GM18870 (cell line): ENCODE measurements at regions not wholly inside any gene's neighbourhood (a gene's known extent, or its start where the extent isn't known, plus 50 kb on each side); places are given as distances from the start of the nearest gene placed in this dataset.
A peak's percentile ranks its signal among the peaks of the same experiment; 100 is the strongest.

Experiments used
- ATAC-seq: cut with Tn5 transposase; IDR thresholded peaks from one replicate; pipeline ENCODE4 v1.9.1; 2021; ENCODE audit warnings: moderate library complexity; ENCODE audit not compliant: unreplicated experiment

DNA sequence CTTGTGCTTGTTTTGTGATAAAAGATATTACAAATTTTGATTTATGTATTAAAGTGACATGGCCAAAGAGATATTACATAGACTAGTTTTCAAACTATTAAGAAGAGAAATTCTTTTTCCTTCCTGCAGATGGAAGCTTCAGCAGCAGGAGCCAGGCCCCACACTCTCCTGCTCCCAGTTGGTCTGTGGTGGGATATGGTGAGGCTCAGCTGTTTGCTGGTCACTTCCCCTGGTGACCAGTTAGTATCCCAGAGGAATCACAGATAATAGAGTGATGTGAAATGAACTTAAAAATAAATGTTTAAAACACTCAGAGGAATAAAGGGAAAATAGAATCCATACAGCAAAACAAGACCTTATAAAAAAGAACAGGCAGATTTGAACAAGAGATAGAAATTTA lies 154.7 kb downstream of the KTN1 start:
- ATAC-seq, result no peak

DNA sequence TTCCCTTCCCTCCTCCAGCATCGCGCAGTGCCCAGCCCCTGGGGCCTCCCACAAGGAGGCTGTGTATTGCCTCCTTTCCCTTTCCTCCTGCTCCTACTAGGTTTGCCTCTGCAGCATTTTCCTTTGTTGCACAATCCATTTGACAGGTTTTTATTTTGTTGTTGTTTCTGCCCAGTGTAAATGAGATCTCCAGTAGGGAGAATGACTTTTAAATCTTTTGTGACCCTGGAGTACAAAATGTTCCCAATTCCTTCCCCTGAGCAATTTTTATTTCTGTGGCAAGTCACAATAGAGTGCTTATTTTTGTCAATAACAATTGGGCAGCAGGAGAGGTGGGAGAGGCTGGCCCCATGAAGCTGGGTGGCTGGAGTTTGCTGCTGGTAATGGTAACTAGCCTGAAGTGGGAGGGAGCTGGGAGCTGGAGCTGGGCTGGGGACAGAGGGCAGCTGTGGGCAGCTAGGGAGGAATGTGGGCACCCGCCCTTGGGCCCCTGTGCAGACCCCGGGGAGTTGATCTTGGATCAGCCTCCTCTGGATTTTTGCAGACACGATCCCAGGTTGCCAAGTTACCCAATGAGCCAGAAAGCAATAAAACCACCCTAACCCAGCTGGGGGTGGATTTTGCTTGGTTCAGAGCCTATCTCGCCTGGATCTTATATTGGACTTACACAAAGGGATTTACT lies 160.1 kb downstream of the KTN1 start:
- no peak for ATAC-seq

DNA sequence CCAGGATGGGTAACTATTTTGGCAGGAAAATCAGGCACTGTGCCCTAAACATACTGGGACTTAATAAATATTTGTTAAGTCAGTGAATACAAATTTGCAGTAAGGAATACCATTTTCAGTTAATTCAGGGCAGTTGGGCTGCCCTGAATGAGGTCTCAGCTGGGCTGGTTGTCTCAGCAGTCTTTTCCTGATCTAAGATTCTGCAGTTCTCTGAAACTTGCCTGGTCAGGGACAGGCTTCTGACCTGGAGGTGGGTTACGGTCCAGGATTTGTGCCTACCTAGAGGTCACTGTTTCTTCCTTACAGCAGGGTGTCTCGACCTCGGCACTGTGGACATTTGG lies 160.6 kb downstream of the KTN1 start:
- ATAC-seq, result no peak

DNA sequence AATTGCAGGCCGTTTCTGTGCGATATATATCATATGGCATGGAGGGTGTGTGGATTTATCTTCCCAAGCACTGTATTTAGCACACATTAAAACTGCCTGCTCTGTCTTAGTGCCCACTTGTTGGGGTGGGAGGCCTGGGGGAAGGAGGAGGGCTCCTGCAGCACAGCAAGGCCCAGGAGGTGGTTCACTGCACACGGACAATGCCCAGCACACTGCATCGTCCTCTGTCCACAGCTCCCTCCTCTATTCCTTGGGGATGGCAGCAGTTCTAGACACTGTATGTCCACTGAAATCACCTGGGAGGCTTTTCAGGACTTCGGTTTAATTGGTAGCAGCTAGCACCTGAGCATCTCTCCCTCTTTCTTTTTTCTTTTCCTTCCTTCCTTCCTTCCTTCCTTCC lies 161.2 kb downstream of the KTN1 start:
- ATAC-seq, result no peak

DNA sequence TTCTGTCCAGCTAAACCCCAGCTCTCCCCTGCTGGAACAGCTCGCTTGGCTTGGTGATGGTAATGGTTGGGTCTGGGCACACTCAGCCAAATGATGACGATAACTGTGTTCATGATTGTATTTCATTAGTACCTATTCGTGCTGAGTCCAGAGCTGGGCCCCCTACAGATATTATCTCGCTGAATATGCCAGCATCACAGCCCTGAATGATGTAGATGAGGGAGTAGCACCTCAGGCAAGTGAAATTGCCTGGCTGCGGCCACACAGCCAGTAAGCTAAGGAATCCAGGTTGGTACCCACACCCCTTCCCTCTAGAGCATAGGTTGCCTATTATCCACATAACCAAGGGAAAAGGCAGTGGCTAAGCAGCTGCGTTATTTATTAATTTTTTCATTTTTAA lies 163.5 kb downstream of the KTN1 start:
- ATAC-seq, result no peak

DNA sequence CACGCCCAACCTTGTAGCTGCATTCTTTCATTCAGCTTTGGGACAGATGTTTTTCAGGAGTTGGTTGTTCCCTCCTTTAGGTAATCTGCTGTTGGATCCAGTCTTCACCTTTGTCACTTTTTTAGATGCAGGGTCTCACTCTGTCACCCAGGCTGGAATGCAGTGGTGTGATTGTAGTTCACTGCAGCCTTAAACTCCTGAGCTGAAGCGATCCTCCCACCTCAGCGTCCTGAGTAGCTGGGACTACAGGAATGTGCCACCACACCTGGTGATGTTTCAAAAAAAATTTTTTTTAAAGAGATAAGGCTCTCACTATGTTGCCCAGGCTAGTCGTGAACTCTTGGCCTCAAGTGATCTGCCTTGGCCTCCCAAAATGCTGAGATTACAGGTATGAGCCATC lies 164.3 kb downstream of the KTN1 start:
- ATAC-seq, result no peak

DNA sequence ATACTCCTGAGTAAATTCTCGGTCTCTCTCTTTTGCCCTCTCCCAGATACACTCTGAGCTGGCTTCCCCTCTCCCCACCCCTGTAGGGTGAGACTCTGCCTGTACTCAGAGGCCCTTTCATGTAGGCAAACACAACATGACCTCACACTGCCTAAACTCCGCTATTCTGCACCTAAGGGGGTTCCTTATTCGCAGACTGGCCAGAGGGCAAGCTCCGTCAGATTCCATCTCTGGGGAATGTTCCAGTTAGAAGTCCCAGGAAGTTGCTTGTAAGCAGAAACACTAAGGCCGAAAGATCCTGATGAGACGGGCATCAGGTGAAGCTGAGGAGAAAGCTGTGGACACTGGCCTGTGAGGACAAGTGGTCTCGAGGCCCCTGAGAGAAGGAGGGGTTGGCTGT lies 165.9 kb downstream of the KTN1 start:
- ATAC-seq, result no peak

DNA sequence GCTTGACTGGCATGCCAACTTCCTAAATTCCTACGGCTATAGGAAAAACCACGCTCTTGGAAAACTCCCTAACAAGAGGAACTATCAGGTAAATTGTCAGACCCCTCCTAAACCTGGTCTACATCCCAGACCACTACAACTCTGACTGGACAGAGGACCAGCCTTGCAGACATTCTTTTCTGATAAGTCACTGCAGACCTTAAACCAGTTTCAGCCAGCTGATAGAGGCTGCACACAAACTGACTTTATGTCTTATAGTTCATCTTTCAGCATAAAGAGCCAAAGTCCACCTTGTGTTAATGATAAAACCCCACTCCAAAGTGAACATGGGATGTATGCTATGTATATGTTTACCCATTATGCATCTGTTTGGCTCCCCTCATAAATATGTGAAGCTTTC lies 166.6 kb downstream of the KTN1 start:
- ATAC-seq, result no peak

DNA sequence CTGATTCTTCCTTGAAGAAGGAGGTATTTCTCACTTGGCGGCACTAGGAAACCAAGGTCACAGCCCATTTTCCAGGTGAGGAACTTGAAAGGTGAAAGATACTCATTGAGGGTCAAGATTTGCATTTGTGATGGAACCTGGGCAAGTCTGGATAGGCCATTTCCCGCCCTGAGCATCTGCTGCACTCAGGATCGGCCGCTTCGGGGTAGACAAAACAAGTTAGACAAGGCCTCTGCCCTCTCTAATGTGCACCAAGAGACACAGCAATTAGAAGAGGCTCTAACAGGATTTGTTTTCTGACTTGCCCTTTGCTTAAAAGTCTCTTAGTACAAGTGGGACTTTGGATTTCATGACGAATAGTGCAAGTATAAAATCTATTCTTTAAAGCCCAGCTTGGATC lies 167.2 kb downstream of the KTN1 start:
- ATAC-seq, result no peak

DNA sequence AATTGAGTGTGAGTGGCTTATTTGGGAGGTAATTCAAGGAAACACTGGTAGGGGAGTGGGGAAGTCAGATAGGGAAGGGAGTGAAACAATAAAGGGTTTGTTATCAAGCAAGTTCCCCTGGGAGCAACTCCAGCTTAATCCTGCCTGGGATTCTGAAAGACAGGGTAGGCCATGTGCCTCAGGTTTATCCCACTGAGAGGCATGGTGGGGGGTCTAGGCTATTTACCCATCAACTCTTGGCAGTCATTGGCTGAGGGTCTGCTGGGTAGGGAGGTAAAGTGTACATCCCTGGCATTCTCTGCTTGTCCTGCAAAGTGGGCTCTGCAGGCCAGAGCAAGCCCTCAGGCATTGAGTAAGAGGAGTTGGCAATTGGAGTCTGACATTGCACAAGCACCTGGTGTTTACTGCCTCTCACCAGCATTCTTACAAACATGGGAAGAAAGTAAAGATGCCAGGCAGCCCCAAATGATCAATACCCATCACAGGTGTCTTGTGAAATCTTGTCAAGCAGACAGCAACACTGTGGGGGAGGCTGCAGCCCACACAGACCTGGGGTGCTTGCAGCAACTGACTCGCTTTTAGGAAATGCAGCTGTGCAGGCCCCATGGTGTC lies 169.3 kb downstream of the KTN1 start:
- ATAC-seq, result no peak

DNA sequence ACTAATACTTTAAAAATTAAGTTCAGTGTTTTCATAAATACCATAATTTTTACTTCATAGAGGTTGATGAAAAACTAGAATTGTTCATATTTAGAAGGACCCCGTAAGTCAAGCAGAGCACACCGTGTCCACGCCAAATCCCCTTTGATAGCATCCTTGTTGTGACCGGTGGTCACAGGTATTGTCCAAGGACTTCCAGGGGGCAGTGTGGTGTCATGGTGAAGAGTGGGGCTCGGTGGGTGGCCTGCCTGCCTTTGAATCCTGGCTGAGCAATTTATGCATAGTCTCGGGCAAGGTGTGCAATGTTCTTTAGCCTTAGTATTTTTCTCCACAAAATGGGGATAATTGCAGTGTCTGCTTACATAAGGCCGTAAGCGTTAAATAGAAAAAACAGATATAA lies 169.9 kb downstream of the KTN1 start:
- ATAC-seq, result no peak

DNA sequence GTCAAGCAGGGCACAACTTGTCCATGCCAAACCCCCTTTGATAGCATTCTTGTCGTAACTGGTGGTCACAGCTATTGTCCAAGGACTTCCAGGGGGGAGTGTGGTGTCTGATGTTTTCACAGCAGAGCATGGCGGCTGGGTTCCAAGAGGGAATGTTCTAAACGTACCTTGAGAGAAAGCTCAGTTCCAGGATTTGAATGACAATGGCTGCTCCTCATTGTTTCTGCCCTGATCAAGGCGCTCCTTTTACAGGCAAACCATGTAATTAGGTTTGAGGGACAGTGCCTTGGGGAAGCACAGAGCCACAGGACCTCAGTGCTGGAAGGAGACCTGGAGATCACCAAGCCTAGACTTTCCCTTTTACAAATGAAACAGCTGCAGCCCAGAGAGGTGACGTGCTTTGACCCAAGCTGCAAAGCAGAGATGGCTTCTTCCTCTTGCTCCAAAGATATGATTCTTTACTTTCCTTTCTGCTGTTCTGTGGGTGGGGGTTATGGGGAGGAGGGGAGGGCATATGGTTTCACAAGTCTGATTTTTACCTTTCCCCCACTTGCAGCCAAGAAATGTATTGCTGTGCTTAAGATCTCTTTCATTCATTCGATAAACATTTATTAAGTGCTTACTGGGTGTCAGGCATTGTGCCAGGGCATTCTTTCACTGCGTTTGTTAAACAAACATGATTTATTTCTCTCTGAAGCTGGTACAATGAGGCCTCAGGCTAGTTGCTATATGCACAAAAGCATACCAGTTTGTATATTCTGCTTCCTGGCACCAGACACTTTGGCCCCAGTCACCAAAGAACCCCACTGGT lies 172.8 kb downstream of the KTN1 start:
- ATAC-seq, result no peak

DNA sequence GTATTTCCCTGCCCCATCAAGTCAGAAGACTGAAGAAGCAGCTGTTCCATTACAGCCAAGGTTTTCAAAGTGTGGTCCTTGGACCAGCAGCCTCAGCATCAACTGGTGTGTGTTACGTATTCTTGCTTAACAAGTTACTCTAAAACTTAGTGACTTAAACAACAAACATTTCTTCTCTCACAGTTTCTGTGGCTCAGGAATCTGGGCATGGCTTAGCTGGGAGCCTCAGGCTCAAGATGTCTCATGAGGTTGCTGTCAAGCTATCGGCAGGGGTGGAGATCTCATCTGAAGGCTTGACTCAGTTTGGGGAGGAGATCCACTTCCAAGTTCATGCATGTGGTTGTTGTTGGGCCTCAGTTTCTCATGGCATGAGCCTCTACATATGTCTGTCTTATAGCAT lies 174.5 kb downstream of the KTN1 start:
- no peak for ATAC-seq

DNA sequence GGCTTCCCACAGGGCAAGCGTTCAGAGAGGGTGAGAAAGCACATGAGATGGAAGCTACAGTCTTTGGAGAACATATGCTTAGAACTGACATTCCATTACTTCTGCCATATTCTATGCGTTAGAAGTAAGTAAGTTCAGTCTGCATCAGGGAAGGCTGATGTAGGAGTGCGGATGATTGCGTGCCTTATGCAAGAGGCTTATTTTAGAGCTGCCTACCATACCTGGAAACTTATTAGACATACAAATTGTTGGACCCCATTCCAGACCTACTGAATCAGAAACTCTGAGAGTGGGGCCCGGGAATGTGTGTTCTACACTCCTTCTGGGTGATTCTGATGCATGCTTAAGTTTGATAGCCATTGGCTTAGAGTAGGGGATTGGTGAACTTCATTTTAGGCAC lies 174.9 kb downstream of the KTN1 start:
- ATAC-seq, result no peak

DNA sequence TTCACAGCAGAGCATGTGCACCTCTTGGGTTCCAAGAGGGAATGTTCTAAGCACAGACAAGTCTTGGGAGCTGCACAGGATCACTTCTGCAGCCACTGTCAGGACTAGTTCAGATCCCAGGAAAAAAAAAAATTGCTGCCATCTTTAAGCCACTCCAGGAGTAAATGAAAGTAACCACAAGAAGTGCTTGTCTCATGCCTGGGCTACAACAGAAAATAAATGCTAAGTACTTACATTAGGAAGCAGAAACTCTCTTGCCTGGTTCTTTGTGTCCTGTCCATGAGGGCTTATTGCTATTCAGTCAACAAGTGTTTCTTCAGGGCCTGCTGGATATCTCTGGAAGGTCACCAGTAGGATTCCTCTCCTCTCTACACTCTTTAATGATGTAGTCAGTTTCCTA lies 176.1 kb downstream of the KTN1 start:
- no peak for ATAC-seq

DNA sequence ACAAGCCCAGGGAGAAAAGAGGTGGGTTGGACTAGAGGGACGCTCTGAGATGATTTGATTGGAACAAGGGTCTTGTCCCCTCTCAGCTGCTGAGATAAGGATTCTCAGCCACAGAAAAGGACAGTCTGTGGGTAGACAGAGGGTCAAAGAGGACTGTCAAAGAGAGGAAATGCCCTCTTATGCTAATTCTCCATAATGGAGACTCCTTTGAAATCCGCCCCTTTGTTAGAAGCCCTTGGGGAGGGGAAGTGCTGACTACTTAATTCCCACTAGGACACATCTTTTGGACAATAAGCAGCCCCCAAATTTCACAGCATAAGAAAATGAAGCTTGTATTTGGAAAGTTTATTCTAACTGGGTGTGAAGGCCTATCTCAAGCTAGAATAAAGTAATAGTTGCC lies 176.6 kb downstream of the KTN1 start:
- ATAC-seq, result no peak

DNA sequence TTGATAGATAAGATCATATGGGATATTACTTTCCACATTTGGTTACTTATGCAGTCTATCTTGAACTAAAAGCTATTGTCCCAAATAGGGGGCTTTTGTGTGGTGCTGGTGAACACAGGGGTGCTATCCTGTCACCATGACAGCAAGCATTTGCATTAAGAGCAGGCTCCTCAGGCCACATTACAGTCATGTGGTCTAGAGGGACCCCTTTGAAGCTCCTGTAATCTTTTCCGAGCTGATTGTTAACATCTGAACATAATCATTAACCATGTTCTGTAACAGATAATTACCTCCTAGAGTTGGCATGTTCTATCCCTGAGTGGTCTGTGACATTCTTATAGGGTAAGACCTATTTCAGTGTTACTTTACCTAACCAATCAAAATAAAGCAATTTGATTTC lies 178.8 kb downstream of the KTN1 start:
- ATAC-seq, result no peak

DNA sequence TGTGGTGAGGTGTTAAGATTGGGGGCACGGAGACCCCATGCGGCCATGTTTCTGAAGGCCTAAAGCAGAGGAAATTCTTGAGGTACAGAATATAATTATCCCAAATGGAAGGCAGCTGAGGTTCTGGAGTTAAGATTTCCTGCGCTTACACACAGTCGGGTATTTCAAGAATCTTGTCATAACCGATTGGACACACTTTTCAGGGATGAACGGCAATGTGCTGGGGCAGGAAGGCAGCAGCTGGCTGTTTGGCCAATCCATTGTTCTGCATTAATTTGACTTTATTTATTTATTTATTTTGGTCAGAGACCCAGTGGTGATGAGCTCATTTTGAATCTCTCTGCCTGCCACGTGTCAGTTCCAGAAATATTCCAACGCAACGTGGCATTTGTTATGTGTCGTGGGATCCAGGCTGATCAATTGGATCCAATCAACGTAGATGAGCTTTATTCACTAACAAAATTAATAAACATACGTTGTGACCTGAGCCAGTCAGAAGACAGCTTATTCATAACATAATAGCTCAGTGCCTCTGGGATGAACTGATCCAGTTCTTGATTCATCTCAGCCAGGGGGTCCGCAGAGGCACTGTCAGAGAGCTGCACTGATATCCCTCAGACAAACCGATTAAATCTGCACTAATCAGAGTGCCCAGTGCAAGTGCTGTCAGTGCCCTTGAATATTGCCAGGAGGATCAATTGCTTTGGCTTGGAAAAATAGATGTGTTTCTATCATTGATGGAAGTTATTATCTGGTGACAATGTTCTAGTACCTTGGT lies 181.0 kb downstream of the KTN1 start:
- ATAC-seq, result no peak

DNA sequence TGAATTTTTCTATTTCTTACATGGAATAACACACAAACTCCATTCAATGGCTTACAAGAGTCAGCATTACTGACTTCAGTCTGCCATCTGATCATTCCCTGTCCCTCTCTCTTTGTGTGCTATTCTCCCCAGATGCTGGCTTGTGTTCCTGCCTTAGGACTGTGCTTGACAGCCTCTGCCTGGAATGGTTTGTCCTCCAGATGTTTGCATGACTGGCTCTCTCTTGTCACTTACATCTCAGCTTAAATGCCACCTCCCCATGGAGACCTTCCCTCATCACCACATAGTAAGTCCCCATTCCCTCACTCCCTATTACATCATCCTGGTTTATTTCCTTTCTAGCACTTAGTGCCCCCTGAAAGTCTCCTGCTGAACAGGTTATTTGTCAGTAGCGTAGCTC lies 181.6 kb downstream of the KTN1 start:
- no peak for ATAC-seq

DNA sequence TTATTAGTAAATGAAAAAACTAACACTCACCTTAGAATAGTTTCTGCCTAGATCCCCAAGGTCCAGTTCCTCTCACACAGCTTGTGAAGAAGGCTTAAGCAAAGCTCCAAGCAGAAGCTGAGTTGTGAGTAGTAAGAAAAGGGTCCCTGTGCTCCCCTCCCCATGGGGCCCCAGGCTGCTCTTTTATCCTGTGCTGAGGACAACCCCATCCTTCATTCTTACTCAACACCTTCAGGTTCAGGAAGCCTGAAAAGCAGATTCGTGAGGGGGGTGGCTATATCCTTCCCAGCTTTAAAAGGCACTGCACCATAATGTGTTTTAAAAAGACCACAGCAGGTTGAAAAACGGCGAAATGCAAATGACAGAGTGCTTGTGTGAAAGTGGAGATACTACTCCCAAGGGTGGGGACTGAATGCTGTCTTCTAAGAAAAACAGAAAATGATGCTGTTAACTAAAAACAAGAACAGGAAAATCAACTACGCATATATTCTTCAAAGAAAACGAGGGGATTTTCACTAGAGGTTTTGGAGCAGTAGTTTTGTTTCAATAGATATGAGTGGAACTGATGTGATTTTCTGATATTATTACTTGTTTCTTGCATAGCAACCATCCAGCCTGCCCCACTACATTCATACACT lies 182.7 kb downstream of the KTN1 start:
- peak; percentile 56 for ATAC-seq

DNA sequence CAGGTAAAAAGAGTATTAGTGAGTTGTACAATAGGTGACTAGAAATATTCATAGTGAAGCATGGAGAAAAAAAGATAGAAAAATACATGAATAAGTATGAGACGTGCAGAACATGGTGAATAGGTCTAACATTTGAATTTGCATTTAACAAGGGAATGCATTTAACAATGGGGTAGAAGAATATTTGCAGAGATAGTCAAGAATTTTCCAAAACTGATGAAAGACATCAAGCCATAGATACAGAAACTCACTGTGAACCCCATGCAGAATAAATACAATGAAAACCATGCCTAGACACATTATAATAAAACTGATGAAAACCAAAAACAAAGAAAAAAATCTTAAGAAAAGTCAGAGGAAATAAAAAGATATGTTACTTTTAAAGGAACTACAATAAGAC lies 184.8 kb downstream of the KTN1 start:
- no peak for ATAC-seq
